GM12864 (cell line): ENCODE measurements at regions not wholly inside any gene's neighbourhood (a gene's known extent, or its start where the extent isn't known, plus 50 kb on each side); places are given as distances from the start of the nearest gene placed in this dataset.
"Not testable (repeated sequence)": the region's sequence is repeated elsewhere in the genome, so short reads cannot be mapped to it uniquely, and the experiment has no call there.

Source experiments
- DNase-seq: peaks from one replicate; pipeline ENCODE4 v3.0.0-alpha.2; 2011; ENCODE audit warnings: low read depth
- H3K4me3 ChIP-seq: 2 replicates; pipeline ENCODE4 v1.5.1; 2011; ENCODE audit warnings: mild to moderate bottlenecking, low read depth, low read length, control low read depth
- CTCF ChIP-seq: IDR thresholded peaks from 2 replicates; pipeline ENCODE4 v1.5.1; 2011; ENCODE audit warnings: low read depth, mild to moderate bottlenecking, moderate library complexity, low read length, control low read depth, inconsistent platforms; ENCODE audit errors: missing control alignments

GRCh38 chr1:81264976-81265375 is 535.8 kb upstream of the ADGRL2 start:
- TF ChIP-seq CTCF, result no peak
- DNase-seq, result no peak
- H3K4me3 ChIP-seq, result no peak overlapping the region

GRCh38 chr1:81259625-81260411 is 540.9 kb upstream of the ADGRL2 start:
- no peak overlapping the region for H3K4me3 ChIP-seq
- no peak for DNase-seq
- TF ChIP-seq CTCF, result no peak

- peak; percentile 25 for TF ChIP-seq CTCF
- DNase-seq, result no peak
Measured at GRCh38 chr1:81254560-81254959, 546.2 kb upstream of the ADGRL2 start.

GRCh38 chr1:81254068-81254467 is 546.7 kb upstream of the ADGRL2 start:
- no peak for DNase-seq
- no peak overlapping the region for H3K4me3 ChIP-seq
- TF ChIP-seq CTCF, result no peak

More at GRCh38 chr1:81254560-81254959, 546.2 kb upstream of the ADGRL2 start:
- no peak overlapping the region for H3K4me3 ChIP-seq

- no peak for TF ChIP-seq CTCF
- no peak for DNase-seq
- H3K4me3 ChIP-seq, result no peak overlapping the region
Measured at GRCh38 chr1:81252471-81253151, 548.1 kb upstream of the ADGRL2 start.

- not testable (repeated sequence) for DNase-seq, H3K4me3 ChIP-seq
Measured at GRCh38 chr1:81250825-81251224, 549.9 kb upstream of the ADGRL2 start.

- H3K4me3 ChIP-seq, DNase-seq: not testable (repeated sequence)
Measured at GRCh38 chr1:81245084-81245715, 555.5 kb upstream of the ADGRL2 start.

- DNase-seq, result not testable (repeated sequence)
Measured at GRCh38 chr1:81244612-81245011, 556.1 kb upstream of the ADGRL2 start.

More at GRCh38 chr1:81244612-81245011, 556.1 kb upstream of the ADGRL2 start:
- H3K4me3 ChIP-seq, result not testable (repeated sequence)
